ENCODE measurements at regions not wholly inside any gene's neighbourhood (a gene's known extent, or its start where the extent isn't known, plus 50 kb on each side); places are given as distances from the start of the nearest gene placed in this dataset.
"Not testable (repeated sequence)": the region's sequence is repeated elsewhere in the genome, so short reads cannot be mapped to it uniquely, and the experiment has no call there.

DNA sequence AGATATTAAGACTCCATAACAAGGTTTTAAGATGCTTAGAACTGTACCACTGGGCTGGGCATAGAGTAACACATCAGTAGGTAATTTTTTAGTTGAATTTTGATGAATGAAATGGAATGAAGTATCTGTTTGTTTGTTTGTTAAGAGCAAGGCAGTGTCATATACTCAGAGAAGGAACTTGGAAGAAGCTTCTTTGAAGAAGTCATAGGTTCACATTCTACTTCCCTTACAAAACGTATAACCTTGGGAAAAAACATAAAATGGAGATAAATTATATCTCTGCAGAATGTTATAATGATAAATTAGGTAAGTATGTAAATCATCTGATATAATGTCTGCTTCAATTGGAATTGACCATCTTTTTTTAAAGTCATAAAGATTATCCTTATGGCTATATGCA, 122.1 kb upstream of the SLC39A10 start:
- H3K4me3 ChIP-seq (ENCODE audit: low read length) = no peak overlapping the region
- CTCF ChIA-PET = interaction anchor here (1.0 to 4.6 kb wide), 9 partner anchors 9 to 125 kb away, joined by 3 to 38 read pairs (median 7); no protein-coding TSS in a partner anchor
- H3K4me1 ChIP-seq (ENCODE audit: insufficient read depth, low read length) = peaks cover 84% of the 10 kb centered on the region

DNA sequence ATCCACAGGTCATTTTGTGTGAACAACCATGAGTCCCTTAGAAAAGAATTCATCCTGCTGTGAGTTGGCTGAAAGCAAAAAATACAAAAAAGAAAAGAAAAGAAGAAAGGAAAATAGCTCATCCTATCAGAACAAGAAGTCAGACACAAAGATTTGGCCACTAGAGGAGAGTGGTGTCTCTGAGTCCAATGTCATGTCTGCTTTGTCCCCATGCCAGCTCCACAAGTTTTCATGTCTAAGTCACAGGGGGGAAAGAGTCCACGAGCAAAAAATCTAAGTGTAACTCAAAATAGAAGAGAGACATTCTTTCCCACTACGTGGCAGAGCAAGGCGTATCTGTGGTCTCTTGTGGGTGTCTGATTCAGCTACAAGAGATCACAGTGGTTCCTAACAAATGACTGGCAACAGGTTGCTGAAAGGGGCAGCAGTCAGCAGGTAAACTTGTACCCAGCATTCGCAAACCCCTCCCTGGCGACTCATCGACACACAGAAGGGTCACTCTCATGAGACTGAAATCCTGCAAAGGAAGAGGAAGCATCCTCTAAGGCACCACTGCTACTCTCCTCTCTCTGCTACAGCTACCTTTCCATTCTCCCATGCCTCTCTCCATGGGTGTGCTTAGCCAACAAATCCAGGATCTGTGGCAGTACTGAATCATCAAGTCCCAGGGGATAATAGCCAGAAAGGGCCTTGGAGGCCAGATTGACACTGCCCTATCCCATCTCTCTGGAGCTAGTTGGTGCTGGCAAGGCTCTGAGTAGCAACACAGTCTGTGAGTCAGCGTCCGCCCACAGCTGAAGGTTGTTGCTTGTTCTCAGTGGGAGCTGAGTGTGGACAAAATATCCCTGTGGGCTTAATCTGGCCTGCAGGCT, 123.0 kb upstream of the SLC39A10 start:
- POLR2A ChIA-PET = interaction anchor here (0.6 to 5.9 kb wide), 5 partner anchors 27 to 649 kb away, joined by 3 to 72 read pairs (median 10); partner anchors contain the start of gene SLC39A10
- Mint-ChIP-seq H3K27ac (peak overlapping the region; percentile 83 to 97 (median 92)), H3K4me1 (peaks cover 83 to 89% (median 89%) of the 10 kb centered on the region in 3 donors), H3K9me3 (peaks cover 0 to 2% (median 2%) of the 10 kb centered on the region in 5 donors), H3K27me3 (no peaks in the 10 kb centered on the region), H3K36me3 (peaks cover 1 to 14% (median 3%) of the 10 kb centered on the region in 3 donors), H3K4me3 (peak overlapping the region; percentile 75 to 86 (median 79))
- Histone ChIP-seq H3K27ac (ENCODE audit: low read depth, low read length) (peak overlapping the region; percentile 19), H3K27me3 (ENCODE audit: insufficient read depth, low read length, poor library complexity, severe bottlenecking) (no peaks in the 10 kb centered on the region), H3K4me3 (ENCODE audit: low read length) (peak overlapping the region; percentile 65), H3K9me3 (ENCODE audit: low read length) (no peaks in the 10 kb centered on the region), H3K36me3 (ENCODE audit: insufficient read depth, low read length) (no peaks in the 10 kb centered on the region), H3K4me1 (ENCODE audit: insufficient read depth, low read length) (peaks cover 78% of the 10 kb centered on the region)
- CTCF ChIA-PET = interaction anchor here (0.6 to 4.6 kb wide), 16 partner anchors 10 to 534 kb away, joined by 3 to 38 read pairs (median 7); partner anchors contain the start of genes DNAH7 and SLC39A10
- DNase-seq = peak; percentile 10 to 72 (median 43)

More for the DNA sequence above, 122.1 kb upstream of the SLC39A10 start:
- Mint-ChIP-seq H3K27me3 (no peaks in the 10 kb centered on the region), H3K36me3 (peaks cover 1 to 7% (median 1%) of the 10 kb centered on the region in 3 donors), H3K4me1 (peaks cover 85 to 99% (median 96%) of the 10 kb centered on the region in 3 donors), H3K27ac (peak overlapping the region in 7 of 8 donors; percentile 70 to 97 (median 93)), H3K9me3 (peaks cover 0 to 2% (median 0%) of the 10 kb centered on the region in 5 donors), H3K4me3 (peak overlapping the region; percentile 75 to 86 (median 79))
- DNase-seq = no peak
- Histone ChIP-seq H3K27ac (ENCODE audit: low read depth, low read length) (no peak overlapping the region), H3K27me3 (ENCODE audit: insufficient read depth, low read length, poor library complexity, severe bottlenecking) (no peaks in the 10 kb centered on the region), H3K9me3 (ENCODE audit: low read length) (no peaks in the 10 kb centered on the region), H3K36me3 (ENCODE audit: insufficient read depth, low read length) (no peaks in the 10 kb centered on the region)
- POLR2A ChIA-PET = interaction anchor here (5.6 to 5.9 kb wide), 2 partner anchors 26 to 122 kb away, joined by 56 to 72 read pairs; partner anchors contain the start of gene SLC39A10

DNA sequence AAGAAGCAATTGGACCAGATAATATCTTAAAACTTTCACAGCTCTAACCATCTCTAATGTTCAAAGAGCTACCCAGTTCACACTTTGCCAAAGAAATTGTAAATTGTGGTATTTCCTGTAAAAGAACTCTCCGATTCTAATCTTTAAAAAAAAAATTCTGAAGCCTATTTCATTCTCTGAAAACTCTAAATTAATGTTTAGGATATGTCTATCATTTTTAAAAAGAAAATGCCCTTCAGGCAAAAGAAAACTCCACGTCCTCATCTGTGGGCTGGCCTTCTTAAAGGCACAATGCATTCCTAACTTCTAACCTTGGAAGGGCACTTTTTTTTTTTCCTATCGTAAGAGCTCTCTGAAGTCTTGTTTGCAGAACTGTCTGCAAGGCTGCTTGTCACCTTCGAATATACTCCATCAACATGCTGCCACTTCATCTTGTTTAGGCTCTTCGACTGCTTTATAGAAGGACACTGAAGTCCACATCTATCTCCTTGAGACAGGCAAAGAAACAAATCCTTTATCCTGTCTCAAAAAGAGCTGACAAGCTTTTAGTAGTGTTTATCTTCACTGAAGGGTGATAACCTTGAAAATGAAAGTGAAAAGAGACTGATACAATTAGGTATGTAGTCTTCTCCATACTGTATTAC, 124.3 kb upstream of the SLC39A10 start:
- Histone ChIP-seq H3K27ac (ENCODE audit: low read depth, low read length) (peak overlapping the region; percentile 19), H3K4me3 (ENCODE audit: low read length) (peak overlapping the region; percentile 65), H3K27me3 (ENCODE audit: insufficient read depth, low read length, poor library complexity, severe bottlenecking) (no peaks in the 10 kb centered on the region), H3K4me1 (ENCODE audit: insufficient read depth, low read length) (peaks cover 65% of the 10 kb centered on the region), H3K36me3 (ENCODE audit: insufficient read depth, low read length) (no peaks in the 10 kb centered on the region), H3K9me3 (ENCODE audit: low read length) (no peaks in the 10 kb centered on the region)
- Mint-ChIP-seq H3K36me3 (peaks cover 0 to 14% (median 2%) of the 10 kb centered on the region in 3 donors), H3K27me3 (no peaks in the 10 kb centered on the region), H3K9me3 (peaks cover 0 to 3% (median 2%) of the 10 kb centered on the region in 5 donors), H3K4me1 (peaks cover 72 to 77% (median 76%) of the 10 kb centered on the region in 3 donors), H3K4me3 (peak overlapping the region; percentile 75 to 90 (median 85)), H3K27ac (peak overlapping the region; percentile 86 to 97 (median 92))
- ChIA-PET POLR2A (interaction anchor here (0.8 to 5.9 kb wide), 6 partner anchors 28 to 127 kb away, joined by 3 to 72 read pairs (median 7); partner anchors contain the start of gene SLC39A10), CTCF (interaction anchor here (1.0 to 4.6 kb wide), 13 partner anchors 27 to 536 kb away, joined by 3 to 38 read pairs (median 9); partner anchors contain the start of genes DNAH7 and SLC39A10)
- DNase-seq = peak in 2 of 5 donors; percentile 57 to 76

DNA sequence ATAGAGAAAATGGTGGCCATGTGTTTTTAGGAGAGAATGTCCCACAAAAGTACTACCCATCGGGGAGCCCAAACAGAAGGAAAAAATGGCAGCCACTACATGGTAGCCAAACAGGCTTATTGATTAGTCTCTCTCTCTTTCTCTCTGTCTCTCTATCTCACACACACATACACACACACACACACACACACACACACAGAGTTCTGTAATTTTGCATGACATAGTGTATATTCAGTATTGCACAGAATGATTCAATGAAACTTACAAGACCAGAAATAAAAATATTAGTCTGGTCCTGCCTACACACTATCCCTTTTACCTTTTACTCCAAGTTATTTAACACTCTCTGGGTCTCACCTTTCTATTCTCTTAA, 124.8 kb upstream of the SLC39A10 start:
- no peaks in the 10 kb centered on the region for H3K27me3 Mint-ChIP-seq
- Histone ChIP-seq H3K4me1 (ENCODE audit: insufficient read depth, low read length) (peaks cover 60% of the 10 kb centered on the region), H3K9me3 (ENCODE audit: low read length) (no peaks in the 10 kb centered on the region), H3K27me3 (ENCODE audit: insufficient read depth, low read length, poor library complexity, severe bottlenecking) (no peaks in the 10 kb centered on the region), H3K36me3 (ENCODE audit: insufficient read depth, low read length) (no peaks in the 10 kb centered on the region), H3K4me3 (ENCODE audit: low read length) (peak overlapping the region; percentile 22), H3K27ac (ENCODE audit: low read depth, low read length) (peak overlapping the region; percentile 19)
- peak overlapping the region; percentile 75 to 90 (median 85) for H3K4me3 Mint-ChIP-seq
- peaks cover 67 to 72% (median 71%) of the 10 kb centered on the region in 3 donors for H3K4me1 Mint-ChIP-seq
- H3K9me3 Mint-ChIP-seq = peaks cover 0 to 3% (median 2%) of the 10 kb centered on the region in 5 donors
- ChIA-PET CTCF (interaction anchor here (1.0 to 2.8 kb wide), 9 partner anchors 28 to 128 kb away, joined by 3 to 24 read pairs (median 9); no protein-coding TSS in a partner anchor), POLR2A (interaction anchor here (0.8 to 5.9 kb wide), 6 partner anchors 28 to 128 kb away, joined by 3 to 72 read pairs (median 7); partner anchors contain the start of gene SLC39A10)
- DNase-seq = no peak
- peaks cover 0 to 14% (median 2%) of the 10 kb centered on the region in 3 donors for H3K36me3 Mint-ChIP-seq
- H3K27ac Mint-ChIP-seq = peak overlapping the region; percentile 86 to 97 (median 92)

DNA sequence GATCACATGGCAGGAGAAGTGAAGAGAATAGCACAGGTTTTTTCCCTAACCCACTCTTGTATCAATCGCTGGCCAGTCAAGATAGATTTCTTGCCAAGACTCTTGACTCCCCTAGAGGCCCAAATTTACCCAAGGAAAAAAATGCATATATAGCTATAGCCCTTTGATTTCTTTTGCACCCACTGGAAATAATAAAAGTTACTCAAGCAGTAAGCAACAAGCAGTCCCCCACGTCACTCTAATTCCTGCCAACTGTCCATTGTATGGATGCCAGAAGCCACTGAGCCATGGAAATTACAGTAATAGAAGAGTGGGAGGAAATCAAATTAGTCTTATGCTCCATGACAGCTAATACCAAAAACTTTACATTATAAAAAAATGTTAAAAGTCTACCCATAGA, 125.3 kb upstream of the SLC39A10 start:
- peak overlapping the region in 7 of 8 donors; percentile 86 to 97 (median 91) for H3K27ac Mint-ChIP-seq
- Histone ChIP-seq H3K36me3 (ENCODE audit: insufficient read depth, low read length) (no peaks in the 10 kb centered on the region), H3K27me3 (ENCODE audit: insufficient read depth, low read length, poor library complexity, severe bottlenecking) (no peaks in the 10 kb centered on the region), H3K9me3 (ENCODE audit: low read length) (no peaks in the 10 kb centered on the region), H3K27ac (ENCODE audit: low read depth, low read length) (no peak overlapping the region), H3K4me3 (ENCODE audit: low read length) (peak overlapping the region; percentile 22), H3K4me1 (ENCODE audit: insufficient read depth, low read length) (peaks cover 55% of the 10 kb centered on the region)
- peaks cover 62 to 67% (median 66%) of the 10 kb centered on the region in 3 donors for H3K4me1 Mint-ChIP-seq
- peaks cover 0 to 3% (median 2%) of the 10 kb centered on the region in 5 donors for H3K9me3 Mint-ChIP-seq
- DNase-seq = no peak
- peak overlapping the region in 5 of 7 donors; percentile 19 to 90 (median 75) for H3K4me3 Mint-ChIP-seq
- POLR2A ChIA-PET = interaction anchor here (1.0 to 5.9 kb wide), 2 partner anchors 29 to 125 kb away, joined by 3 to 56 read pairs; partner anchors contain the start of gene SLC39A10
- no peaks in the 10 kb centered on the region for H3K27me3 Mint-ChIP-seq
- CTCF ChIA-PET = interaction anchor here (0.8 to 1.9 kb wide), 2 partner anchors 33 to 128 kb away, joined by 4 to 8 read pairs; no protein-coding TSS in a partner anchor
- peaks cover 0 to 14% (median 2%) of the 10 kb centered on the region in 3 donors for H3K36me3 Mint-ChIP-seq

- H3K9me3 Mint-ChIP-seq; H3K9me3 ChIP-seq (ENCODE audit: low read length); H3K27ac ChIP-seq (ENCODE audit: low read depth, low read length); H3K4me1 ChIP-seq (ENCODE audit: insufficient read depth, low read length); H3K36me3 ChIP-seq (ENCODE audit: insufficient read depth, low read length); H3K36me3 Mint-ChIP-seq; POLR2A ChIA-PET; CTCF ChIA-PET; H3K27me3 ChIP-seq (ENCODE audit: insufficient read depth, low read length, poor library complexity, severe bottlenecking); H3K4me3 ChIP-seq (ENCODE audit: low read length); DNase-seq; H3K27me3 Mint-ChIP-seq: not testable (repeated sequence)
- peak overlapping the region in 1 of 7 donors; percentile 50 for H3K4me3 Mint-ChIP-seq
- H3K4me1 Mint-ChIP-seq = peaks cover 3 to 19% (median 10%) of the 10 kb centered on the region in 3 donors
- peak overlapping the region in 1 of 8 donors; percentile 84 for H3K27ac Mint-ChIP-seq
Measured at GRCh38 chr2:195523242-195523641, 133.8 kb upstream of the SLC39A10 start.

DNA sequence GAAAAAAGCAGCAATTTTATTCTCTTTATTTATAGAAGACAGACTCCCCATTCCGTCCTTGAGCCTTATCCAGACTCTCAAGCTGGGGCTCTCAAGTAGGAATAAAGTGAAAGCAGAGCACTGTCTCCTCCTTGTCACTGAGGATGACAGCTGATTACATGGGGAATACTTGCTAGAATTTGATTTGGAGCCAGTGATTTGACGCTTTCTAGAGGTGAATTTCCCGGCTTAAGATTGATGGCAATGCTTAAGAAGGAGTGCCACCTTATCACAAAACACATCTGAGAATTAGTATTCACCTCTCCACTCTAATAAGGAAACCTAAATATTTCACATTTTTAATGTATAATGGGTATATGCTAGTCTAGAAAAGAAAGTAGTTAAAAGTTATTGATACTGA, 135.4 kb upstream of the SLC39A10 start:
- H3K27me3 ChIP-seq (ENCODE audit: insufficient read depth, low read length, poor library complexity, severe bottlenecking) = no peaks in the 10 kb centered on the region
- POLR2A ChIA-PET = no interaction called here
- CTCF ChIA-PET = no interaction called here

More for the DNA sequence above, 135.4 kb upstream of the SLC39A10 start:
- H3K9me3 ChIP-seq (ENCODE audit: low read length) = no peaks in the 10 kb centered on the region
- Mint-ChIP-seq H3K4me3 (peak overlapping the region in 1 of 7 donors; percentile 1), H3K36me3 (peaks cover 0 to 6% (median 0%) of the 10 kb centered on the region in 3 donors), H3K4me1 (peaks cover 3 to 29% (median 12%) of the 10 kb centered on the region in 3 donors), H3K27me3 (no peaks in the 10 kb centered on the region), H3K27ac (peak overlapping the region in 1 of 8 donors; percentile 5), H3K9me3 (peaks cover 0 to 8% (median 0%) of the 10 kb centered on the region in 5 donors)
- no peak overlapping the region for H3K4me3 ChIP-seq (ENCODE audit: low read length)
- no peak for DNase-seq
- no peak overlapping the region for H3K27ac ChIP-seq (ENCODE audit: low read depth, low read length)
- H3K4me1 ChIP-seq (ENCODE audit: insufficient read depth, low read length) = no peaks in the 10 kb centered on the region
- no peaks in the 10 kb centered on the region for H3K36me3 ChIP-seq (ENCODE audit: insufficient read depth, low read length)
